NCI-H128 (cell line): ENCODE measurements at regions not wholly inside any gene's neighbourhood (a gene's known extent, or its start where the extent isn't known, plus 50 kb on each side); places are given as distances from the start of the nearest gene placed in this dataset.

Source experiments
- DNase-seq: peaks from one replicate; lab custom pipeline; 2025; ENCODE audit not compliant: unreplicated experiment; lab: John Stamatoyannopoulos, UW

DNA sequence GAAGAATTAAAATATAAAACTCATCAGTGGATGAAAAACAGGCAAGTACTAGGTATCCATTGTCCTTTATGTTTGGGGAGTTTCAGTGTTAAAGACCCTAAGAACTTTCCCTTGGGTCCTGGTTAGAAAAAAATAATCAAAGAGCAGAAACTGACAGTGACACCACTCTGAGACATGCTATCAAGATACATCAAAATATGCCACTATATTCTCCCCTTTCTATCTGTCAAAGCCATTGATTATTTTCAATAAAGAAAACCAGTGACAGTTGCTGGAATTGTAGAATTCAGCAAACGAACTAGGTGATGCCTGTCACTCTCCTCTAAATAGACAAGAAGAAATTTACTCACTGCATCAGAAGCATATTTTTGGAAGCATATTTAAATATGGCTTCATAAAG is 496.7 kb upstream of the CFAP20DC start:
- no peak for DNase-seq

DNA sequence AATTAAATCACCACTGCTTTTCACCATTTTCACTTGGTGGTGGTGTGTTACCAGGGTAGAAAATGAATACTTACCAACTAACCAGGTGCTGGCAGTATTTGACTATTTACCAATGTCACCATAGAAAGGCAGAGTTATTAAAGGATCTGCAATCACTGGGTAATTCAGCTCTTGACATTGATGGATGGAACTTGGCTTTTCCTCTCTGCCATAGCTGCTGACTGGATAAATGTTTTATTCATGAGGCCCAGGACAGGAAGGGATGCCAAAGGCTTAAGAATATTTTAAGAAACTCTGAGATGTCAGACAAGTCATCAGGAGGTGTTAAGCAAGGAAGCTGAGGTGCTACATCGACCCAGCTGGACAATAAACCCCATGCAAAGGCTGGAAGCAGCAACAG is 495.5 kb upstream of the CFAP20DC start:
- no peak for DNase-seq

DNA sequence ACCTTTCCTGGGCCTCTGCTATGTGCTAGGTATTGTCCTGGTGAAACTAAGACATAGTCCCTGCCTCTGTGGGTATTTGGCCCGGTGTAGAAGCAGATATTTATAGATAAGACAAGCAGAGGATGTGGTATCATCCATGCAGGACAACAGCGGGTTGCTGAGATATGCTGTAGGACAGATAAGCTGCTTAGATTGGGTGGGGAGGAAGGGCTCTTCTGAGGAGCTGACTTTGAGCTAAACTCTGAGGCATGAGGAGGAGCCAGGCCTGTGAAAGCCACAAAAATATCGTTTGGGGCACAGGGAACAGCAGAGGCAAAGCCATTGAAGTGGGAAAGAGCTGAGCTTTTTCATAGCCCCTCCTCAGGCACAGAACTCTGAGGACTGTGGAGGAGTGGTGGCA is 492.5 kb upstream of the CFAP20DC start:
- DNase-seq, result no peak

DNA sequence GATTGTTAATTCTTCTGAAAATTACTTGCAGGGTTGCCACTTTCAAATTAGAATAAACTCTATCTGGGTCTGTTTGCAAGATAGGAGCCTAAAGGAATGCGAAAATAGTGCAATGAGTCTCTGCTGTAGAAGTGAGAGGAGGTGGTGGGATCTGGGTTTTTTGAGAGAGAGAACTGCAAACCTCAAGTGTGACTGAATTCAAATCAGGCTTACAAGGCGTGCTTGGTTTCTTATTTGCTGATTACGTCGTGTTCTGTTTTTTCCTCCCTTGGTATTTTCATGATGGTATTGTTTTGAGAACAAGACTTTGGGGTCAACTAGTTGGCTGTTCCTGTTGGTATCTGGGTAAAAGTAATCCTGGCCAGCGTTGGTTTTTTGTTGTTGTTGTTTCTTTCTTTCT is 490.9 kb upstream of the CFAP20DC start:
- DNase-seq, result no peak

DNA sequence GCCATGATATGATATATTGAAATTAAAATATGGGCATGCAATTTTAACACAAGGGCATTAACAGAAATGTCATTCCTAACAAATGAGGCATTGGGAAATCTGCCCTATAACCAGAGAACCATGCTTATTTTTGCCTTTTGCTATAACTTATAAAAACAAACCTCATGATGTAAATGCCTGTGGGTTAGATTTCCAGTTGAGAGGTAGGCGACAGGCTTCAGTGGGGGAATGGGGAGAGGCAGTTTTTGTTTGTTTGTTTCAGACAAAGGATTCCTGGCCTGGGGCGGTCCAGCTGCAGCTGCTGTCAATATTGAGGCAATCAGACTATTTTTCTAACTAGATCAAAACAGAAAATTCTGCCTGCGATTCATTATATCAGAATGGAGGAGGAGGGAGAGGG is 490.4 kb upstream of the CFAP20DC start:
- no peak for DNase-seq

DNA sequence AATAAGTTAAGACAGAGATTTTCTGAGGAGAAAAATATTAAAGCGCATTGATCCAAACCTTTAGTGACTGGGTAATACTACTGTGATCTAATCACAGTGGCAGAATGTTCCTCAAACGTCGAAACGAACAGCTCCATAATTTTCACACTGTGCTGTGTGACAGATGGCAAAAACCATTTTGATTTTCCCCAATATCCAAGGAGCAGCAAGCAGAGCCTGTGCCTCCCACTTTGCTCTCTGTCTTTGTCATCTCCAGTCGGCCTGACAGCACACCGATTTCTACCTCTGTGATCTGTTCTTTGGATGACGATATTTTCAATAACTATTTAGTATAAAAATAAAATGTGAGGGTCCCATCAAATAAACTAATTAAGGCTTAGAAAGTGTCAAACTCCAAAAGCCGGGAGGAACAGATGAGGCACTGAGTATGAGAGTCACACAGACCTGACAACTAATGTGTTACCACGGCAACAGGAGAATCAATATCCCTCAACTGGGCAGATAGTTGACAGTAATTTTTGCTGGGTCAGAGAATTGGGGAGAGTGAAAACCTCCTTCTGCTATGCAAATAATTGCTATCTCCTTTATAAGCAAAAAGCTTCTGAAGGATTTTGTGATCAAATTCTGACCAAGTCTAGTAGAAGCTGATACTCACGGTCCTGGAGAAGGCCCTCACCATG is 489.1 kb upstream of the CFAP20DC start:
- no peak for DNase-seq

DNA sequence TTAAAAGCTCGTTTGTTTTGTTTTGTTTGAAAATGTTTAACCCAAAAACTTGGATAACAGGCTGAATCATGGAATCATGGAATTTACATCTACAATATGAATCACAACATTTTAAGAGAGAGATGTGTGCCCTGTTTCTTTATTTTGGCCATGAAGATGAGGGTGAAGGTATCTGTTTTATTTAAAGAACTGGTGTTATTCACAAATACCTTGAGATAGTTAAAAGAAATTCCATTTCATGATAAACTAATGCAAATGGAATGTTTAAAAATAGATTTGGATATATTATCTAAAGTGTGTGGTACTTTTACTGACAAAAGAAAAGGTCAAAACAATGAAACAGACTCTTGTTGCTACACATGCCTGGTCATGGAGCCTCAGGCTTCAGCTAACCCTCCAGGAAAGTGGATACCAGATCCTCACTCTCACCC is 486.0 kb upstream of the CFAP20DC start:
- no peak for DNase-seq

DNA sequence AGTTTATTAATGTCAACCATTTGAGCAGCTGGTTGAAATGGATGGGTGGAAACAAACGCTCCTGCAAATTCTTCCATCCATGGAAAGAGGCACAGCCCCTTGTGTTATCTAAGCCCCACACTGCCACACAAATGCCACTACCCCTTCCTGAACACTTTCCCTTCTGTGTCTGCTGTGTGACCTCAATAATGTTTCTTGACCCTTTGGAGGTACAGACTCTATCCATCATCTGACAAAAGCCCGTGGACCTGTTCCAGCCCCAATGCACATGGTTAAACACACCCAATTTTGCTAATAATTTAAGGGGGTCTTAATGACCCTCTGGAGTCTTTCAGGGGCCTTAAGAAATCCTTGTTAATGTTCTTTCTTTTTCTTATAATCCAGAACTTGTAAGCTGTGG is 482.2 kb upstream of the CFAP20DC start:
- DNase-seq, result no peak

DNA sequence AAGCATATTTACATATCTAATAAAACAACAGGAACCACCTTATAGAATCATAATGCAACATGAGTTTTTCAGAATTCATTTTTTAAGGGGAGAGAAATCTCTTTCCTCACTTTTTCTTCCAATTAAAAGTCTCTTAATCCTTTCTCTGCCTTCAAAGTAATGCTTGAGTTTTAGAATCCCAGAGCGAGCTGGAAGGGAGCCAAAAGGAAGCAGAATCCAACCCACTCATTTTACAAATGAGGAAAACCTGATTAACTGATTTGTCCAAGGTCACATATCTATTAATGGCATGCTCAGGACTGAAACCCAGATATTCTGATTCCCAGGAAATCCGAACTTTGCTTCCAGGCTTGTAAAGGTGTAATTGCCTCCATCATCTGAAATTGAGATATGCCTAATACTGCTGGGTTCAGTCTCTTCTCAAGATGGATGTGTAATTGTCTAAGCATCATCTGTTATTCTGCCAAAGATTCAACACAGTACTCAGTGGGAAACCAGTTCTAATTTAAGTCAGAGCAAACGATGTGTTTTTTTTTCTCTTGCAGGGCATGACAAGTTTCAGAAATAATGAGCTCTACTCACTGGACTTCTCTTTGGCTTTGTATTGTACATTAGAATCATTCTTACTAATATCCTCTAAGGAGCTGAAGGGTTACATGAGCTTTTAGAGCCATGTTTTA is 481.4 kb upstream of the CFAP20DC start:
- DNase-seq, result no peak

DNA sequence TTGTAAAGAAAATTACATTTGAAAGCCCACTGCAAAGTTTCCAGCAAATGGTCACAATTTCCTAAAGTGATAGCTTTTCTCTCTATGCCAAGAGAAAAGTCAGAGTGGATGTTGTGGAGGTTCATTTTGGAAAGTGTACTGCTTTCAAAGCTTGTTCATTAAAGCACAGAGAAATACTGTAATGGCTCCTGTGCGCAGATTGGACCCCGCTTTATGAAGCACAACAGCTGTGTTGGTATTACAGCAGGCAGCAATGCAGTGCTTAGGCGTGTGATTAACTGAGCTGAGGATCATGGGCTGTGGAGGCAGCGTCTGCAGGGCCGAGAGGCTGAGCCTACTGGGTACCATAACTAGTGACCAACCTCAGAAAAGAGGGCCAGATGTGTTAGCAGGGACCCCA is 478.4 kb upstream of the CFAP20DC start:
- no peak for DNase-seq

DNA sequence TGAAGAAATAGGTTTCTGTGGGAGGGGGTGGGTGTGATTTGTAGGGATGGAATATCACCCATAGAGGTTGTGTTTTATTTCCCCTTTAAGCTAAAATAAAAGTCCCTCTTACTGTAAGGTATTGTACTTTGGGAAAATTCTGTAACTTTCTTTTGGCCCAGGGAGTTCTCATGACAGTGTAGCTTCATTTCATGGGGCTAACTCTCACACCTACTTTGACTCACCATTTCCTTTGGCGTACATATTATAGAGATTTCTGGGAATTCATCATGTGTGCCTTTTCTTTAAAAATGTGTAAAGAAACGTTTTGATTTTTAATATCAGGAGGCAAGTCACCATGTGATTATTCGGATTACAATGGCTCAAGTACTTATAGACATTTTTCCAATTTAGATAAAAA is 477.7 kb upstream of the CFAP20DC start:
- DNase-seq, result no peak

DNA sequence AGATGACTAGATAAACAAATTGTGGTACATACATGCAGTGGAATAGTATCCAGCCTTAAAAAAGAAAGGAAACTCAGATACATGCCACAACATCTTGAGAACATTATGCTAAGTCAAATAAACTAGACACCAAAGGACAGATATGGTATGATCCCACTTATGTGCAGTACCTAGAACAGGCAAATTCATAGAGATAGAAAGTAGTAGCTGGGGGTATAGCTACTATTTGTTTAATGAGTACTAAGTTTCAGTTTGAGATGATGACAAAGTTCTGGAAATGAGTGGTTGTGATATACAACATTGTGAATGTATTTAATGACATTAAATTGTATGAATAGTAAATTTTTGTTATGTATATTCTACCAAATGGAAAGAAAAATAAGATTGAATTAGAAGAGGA is 477.2 kb upstream of the CFAP20DC start:
- no peak for DNase-seq

DNA sequence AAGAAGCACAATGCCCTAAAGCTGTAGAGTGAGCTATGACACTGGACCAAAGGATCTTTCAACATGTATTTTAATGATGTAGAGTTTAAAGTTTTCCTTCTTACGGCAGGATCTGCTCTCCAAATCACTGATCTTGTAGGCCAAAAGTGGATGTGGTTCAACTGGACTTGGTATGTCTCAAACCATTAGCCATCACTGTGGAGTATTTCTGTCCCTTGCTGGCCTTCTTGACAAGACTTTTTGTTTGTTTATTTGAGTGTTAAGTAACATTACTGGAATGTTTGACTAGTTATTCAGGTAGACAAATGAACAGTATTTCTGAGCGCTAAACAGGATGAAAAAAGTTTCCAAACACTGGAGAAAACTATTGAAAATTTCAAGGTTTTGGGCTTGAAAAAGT is 472.7 kb upstream of the CFAP20DC start:
- DNase-seq, result no peak

DNA sequence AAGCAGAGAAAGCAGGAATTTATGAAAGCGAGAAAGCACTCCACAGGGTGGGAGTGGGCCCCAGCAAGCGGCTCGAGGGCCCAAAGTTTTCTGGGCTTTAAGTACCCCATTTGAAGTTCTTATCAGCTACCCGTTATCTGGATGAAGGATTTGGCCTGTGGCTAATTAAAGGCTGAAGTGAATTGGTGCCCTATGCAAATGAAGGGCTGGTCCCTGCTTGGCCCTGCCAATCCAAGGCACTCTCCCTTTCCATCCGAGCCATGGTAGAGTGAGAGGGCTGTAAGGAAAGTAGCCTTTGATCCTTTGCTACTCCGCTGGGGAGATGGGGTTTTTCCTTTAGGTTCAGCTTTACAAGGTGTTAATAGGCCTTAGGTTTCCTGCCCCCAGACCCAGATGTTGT is 469.3 kb upstream of the CFAP20DC start:
- no peak for DNase-seq

DNA sequence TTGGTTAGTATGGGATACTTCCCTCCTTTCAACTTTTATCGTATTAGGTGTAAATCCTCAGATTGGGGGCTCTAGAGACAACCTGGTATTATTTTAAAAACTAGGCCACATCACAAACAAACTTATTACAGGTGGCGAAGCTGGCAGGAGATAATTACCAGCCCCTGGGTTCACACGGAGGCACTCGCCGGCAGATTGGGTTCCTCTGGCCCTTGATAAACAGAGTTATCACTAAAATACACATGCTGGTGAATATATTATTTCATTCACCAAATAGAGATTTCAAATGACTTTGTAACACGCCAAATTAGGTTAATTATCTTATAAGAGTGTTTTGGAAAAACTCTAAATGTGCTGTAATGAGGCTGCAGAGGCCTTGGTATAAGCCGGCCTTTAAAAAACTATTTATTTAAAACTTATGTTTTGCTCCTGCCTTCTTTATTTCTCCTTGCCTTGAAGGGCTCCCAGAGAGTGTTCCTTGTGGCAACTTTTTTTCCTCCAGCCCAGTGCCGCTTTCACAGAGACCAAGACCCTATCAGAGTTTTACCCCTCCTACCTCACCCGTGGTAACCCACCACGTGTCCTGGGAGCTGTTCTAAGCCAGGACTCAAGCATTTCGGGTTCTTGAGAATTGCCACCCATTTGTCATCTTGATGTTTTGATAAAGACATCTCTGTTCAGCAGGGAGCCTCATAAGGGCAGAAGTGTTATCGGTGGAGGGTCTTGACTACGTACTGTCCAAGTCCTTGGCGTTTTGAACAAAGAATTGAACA is 468.6 kb upstream of the CFAP20DC start:
- no peak for DNase-seq

DNA sequence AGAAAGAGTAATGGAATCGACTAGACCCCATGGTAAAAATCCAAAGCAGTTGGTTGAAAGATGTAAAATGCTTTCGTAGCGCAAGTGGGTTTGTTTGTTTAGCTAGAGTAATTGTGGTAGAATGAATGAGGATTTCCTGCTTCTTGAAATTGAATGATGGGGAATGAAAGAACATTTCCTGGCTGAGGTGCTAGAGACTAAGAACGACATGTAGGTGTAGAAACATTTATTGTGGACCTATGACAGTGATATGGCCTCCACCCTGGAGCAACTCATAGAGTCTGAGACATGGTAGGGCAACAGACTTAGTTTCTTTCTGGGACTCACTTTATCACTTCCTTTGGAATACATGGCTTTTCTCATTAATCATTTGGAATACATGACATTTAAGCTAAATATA is 467.6 kb upstream of the CFAP20DC start:
- DNase-seq, result no peak

DNA sequence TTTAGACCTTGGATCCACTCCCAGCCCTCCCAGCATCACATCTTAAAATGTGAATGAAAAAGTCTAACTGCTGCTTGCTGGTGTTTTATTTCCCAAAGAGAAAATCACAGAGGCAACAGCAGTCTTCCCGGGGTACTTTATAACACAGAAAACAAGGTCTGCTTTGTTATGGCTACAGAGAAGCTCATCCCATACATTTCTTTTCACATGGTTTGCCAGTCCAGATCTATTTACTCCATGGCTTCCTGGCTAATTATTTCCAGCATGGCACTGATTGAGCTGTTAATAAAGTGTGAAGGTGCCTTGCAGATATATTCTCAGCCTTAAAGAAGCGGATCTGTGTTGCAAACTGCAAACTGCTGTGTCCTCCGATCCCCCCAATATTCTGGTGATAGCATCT is 466.1 kb upstream of the CFAP20DC start:
- DNase-seq, result no peak

DNA sequence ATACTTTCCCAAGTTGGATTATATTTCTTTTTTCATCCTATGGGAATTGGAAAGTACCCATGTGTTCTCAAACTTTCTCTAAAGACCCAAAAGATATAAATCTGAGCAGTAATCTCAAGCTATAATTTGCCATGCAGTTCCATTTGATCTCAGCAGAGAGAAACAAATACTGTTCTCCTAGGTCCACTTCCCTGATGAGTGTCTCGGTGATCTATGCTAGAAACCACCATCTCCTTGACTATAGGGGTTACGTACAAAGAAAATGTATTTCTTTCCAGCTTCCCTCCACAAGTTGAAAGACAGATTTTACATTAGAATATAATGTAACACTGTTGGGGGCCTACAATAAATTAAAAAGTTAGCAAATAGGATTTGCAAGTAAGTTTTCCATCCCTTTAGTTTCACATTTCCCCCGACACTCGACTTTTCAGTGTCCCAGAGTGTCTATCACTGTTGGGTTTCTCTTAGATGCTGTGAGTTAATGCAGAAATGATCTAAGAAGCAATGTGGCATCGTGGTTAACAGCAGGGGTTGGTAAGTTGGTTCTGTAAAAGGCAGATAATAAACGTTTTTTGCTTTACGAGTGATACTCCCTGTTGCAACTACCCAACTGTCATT is 465.1 kb upstream of the CFAP20DC start:
- DNase-seq, result no peak

DNA sequence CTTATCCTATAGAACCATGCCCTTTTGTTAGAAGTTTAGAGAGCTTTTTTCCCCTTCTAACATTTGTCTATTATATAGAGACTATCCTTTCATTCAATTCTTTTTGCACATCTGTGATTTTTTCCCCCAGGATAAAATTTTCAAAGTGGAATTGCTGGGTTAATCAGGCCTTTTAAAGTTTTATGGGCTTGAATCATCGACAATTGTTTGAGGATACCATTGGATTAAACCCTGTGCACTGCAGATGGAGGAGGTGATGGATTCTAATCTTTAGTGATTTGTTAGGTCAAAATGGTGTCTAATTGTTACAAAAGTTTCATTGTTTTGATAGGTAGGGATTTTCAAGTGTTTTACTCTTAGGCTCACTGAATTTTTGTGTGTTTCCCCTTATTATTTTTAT is 463.7 kb upstream of the CFAP20DC start:
- DNase-seq, result no peak

DNA sequence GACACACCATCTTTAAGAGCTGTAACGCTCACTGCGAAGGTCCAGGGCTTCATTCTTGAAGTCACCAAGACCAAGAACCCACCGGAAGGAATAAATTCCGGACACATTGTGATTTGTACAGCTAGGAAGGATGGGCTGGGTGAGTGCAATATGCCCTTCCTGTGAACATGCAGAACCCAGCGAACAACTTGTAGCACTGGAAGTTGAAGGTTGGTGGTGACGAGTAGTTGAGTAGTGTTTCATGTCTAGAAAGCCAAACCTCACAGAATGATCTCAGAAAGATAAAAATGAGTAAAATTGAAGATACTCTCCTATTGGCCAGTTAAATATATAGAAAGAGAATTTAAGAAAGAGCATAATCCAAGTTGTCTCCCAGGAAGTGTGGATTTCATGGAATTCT is 462.2 kb upstream of the CFAP20DC start:
- no peak for DNase-seq

DNA sequence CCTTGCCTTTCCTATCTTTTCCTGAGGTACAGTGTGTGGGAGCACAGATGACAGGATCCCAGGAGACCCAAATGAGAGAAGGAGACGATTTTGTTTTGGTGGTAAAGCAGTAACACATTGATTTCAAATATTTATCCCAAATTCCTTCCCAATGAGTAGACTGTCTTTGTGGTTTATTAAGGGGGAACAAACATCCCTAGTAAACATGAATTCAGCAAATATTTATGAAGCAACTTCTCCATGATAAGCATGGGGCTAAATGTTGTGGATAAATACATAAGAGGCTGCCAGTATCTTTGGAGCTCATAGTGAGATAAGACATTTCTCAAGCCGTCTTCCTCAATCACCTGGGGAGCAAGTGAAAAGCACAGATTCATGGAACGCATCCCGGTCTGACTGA is 460.8 kb upstream of the CFAP20DC start:
- DNase-seq, result no peak

DNA sequence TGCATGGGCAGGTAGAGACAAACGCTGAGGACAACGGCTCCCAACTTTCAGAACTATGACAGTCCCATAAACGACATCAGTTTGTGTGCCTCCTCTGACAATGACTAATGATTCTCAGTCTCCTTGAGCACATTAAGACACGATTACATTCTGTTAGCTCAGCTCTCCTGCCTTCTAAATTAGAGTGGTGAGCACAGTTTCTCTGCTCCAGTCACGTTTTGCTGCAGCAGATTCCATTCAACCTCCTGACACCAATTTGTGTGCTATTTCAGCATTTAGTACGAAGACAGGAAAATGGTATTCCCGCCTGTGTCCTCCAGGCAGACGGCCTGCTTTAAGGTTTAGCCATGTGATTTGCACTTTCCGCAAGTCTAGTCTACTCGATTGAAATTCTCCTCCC is 458.4 kb upstream of the CFAP20DC start:
- no peak for DNase-seq
